BE2C (cell line): ENCODE measurements at regions not wholly inside any gene's neighbourhood (a gene's known extent, or its start where the extent isn't known, plus 50 kb on each side); places are given as distances from the start of the nearest gene placed in this dataset.

Experiments used
- DNase-seq: peaks from one replicate; pipeline ENCODE4 v3.0.0-alpha.2; 2020
- H3K27me3 ChIP-seq: fragments of 250-450 bp; sonication (Bioruptor Pico); 2 replicates; pipeline ENCODE4 v1.5.1; 2020; ENCODE audit warnings: mild to moderate bottlenecking
- H3K36me3 ChIP-seq: fragments of 250-450 bp; sonication (Bioruptor Pico); 2 replicates; pipeline ENCODE4 v1.5.1; 2020; ENCODE audit warnings: mild to moderate bottlenecking
- H3K4me1 ChIP-seq: fragments of 250-450 bp; sonication (Bioruptor Pico); 2 replicates; pipeline ENCODE4 v1.5.1; 2020
- H3K4me3 ChIP-seq: 2 replicates; pipeline ENCODE4 v1.5.1; 2011; ENCODE audit warnings: low read depth, low read length
- H3K9me3 ChIP-seq: fragments of 250-450 bp; sonication (Bioruptor Pico); 2 replicates; pipeline ENCODE4 v1.5.1; 2020
- CTCF ChIP-seq: IDR thresholded peaks from 2 replicates; pipeline ENCODE4 v1.5.1; 2012; ENCODE audit warnings: mild to moderate bottlenecking, low read depth, low read length

DNA sequence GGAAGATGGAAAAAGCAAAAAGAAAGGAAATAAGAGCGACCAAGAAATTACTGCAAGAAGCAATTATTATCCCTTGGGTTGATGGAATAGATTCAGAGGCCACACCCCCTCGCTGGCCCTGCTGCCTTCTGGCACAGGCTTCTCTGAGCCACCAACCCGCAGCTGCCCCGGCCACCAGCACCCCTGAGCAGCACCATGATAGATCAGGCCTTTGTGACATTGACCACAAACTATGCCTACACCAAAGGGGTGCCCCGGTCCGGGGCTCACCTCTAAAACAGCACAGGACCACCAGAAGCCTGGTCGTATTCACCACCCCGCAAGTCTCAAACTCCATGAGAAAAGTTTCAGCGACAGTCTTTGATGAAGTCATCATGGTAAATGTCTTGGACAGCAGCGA lies 1059.3 kb downstream of the SLITRK1 start:
- no peak overlapping the region for H3K4me3 ChIP-seq
- no peak for TF ChIP-seq CTCF
- H3K36me3 ChIP-seq: no peaks in the 10 kb centered on the region
- H3K4me1 ChIP-seq: no peaks in the 10 kb centered on the region
- no peak for DNase-seq
- H3K27me3 ChIP-seq: no peaks in the 10 kb centered on the region
- no peaks in the 10 kb centered on the region for H3K9me3 ChIP-seq

DNA sequence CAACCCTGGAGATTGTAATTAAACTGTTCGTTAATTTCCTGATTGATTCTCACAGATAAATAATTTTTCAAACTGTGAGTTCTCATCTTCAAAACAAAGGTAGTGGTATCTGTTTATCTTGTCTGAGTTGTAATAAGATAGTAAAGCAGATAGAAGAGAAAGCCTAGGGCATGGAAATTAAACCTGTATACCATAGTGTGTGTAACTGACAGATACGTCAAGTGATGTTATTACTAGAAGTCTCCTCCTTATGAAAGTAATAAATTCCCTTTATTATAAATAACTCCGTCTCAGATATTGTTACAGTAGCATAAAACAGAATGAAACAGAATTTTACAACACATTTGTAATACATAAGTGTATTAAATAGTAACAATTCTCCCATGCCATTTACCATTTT lies 1065.1 kb downstream of the SLITRK1 start:
- no peaks in the 10 kb centered on the region for H3K27me3 ChIP-seq
- H3K36me3 ChIP-seq: no peaks in the 10 kb centered on the region
- H3K9me3 ChIP-seq: no peaks in the 10 kb centered on the region
- no peak for TF ChIP-seq CTCF
- H3K4me3 ChIP-seq: no peak overlapping the region
- DNase-seq: no peak
- H3K4me1 ChIP-seq: no peaks in the 10 kb centered on the region

DNA sequence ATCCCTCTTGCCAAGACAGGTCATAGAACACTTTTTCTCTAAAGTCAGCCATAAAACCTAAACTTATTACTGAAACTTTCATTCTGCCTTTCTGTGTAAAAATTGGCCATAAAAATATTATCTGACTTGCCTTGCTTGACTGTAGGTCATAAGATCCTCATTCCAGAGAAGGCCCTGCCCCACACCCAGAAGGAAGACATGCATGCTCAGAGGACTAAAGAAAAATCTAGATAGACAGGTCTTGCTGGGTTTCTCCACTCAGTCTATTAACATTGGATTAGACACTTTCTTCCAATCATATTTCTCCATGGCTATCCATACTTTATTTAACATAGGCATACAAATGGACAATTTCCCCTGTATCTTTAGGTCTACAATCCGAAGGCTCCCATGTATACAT lies 1066.5 kb downstream of the SLITRK1 start:
- no peaks in the 10 kb centered on the region for H3K4me1 ChIP-seq
- no peaks in the 10 kb centered on the region for H3K9me3 ChIP-seq
- no peak overlapping the region for H3K4me3 ChIP-seq
- no peak for DNase-seq
- H3K27me3 ChIP-seq: no peaks in the 10 kb centered on the region
- TF ChIP-seq CTCF: no peak
- no peaks in the 10 kb centered on the region for H3K36me3 ChIP-seq

GRCh38 chr13:82803341-82803740 lies 1078.9 kb downstream of the SLITRK1 start:
- Histone ChIP-seq H3K27me3 (no peaks in the 10 kb centered on the region), H3K4me1 (peaks cover 13% of the 10 kb centered on the region), H3K4me3 (no peak overlapping the region), H3K9me3 (no peaks in the 10 kb centered on the region), H3K36me3 (no peaks in the 10 kb centered on the region)
- no peak for TF ChIP-seq CTCF
- peak; percentile 67 for DNase-seq

DNA sequence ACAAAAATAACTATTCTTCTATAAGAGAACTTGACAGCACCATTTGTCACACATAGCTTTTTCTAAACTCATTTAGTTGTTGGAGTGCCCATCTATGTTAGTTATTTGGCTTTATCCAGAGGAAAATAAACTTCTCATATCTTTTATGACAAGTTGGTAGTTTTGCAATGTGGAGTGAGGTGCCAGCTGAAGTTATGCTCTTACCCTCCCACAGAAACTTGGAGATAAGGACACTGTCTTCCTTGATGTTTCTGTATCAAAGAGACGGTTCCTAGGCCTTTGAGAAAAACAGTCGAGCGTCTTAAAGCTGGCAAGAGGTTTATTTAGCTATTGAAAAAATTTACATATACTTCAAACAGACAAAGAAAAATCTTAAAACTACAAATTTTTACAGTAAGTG lies 1079.7 kb downstream of the SLITRK1 start:
- H3K9me3 ChIP-seq: no peaks in the 10 kb centered on the region
- no peaks in the 10 kb centered on the region for H3K27me3 ChIP-seq
- no peaks in the 10 kb centered on the region for H3K36me3 ChIP-seq
- peaks cover 13% of the 10 kb centered on the region for H3K4me1 ChIP-seq
- DNase-seq: no peak
- TF ChIP-seq CTCF: no peak
- H3K4me3 ChIP-seq: no peak overlapping the region

DNA sequence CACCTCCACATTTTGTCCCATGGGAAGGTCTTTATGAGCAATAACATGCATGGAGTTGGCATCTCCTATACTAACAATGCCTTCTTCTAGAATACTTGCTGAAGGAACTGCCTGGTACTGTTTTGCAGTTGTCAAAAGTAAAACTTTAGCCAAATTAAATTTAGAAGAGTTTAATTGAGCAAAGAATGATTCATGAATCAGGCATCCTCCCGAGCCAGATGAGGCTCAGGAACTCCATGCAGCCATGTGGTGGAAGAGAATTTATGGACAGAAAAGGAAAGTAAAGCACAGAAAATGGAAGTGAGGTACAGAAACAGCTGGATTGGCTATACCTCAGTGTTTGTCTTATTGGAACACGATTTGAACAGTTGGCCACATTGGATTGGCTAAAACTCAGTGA lies 1081.9 kb downstream of the SLITRK1 start:
- H3K4me1 ChIP-seq: peaks cover 13% of the 10 kb centered on the region
- no peak for DNase-seq
- H3K27me3 ChIP-seq: no peaks in the 10 kb centered on the region
- TF ChIP-seq CTCF: no peak
- no peaks in the 10 kb centered on the region for H3K36me3 ChIP-seq
- no peaks in the 10 kb centered on the region for H3K9me3 ChIP-seq
- H3K4me3 ChIP-seq: no peak overlapping the region
